OCI-LY7 (cell line): ENCODE measurements at regions not wholly inside any gene's neighbourhood (a gene's known extent, or its start where the extent isn't known, plus 50 kb on each side); places are given as distances from the start of the nearest gene placed in this dataset.
"Not testable (repeated sequence)": the region's sequence is repeated elsewhere in the genome, so short reads cannot be mapped to it uniquely, and the experiment has no call there.

ENCODE experiments used
- BruUV-seq: library from RNA; stranded (reverse); fragments of 400-500 nt; replicated peaks from 2 replicates; lab custom pipeline; 2021; lab: Mats Ljungman, UMichigan
- CTCF ChIA-PET: fragments of 300-600 bp; sonication (Branson Sonifier 250); formaldehyde crosslinking; loops from one replicate; lab custom pipeline; 2022; ENCODE audit warnings: antibody characterized with exemption; ENCODE audit not compliant: unreplicated experiment; lab: Charles Lee
- POLR2A ChIA-PET: fragments of 300-600 bp; sonication (Branson Sonifier 250); formaldehyde crosslinking; loops from one replicate; lab custom pipeline; 2022; ENCODE audit warnings: antibody characterized with exemption; lab: Charles Lee
- DNase-seq: peaks from one replicate; pipeline ENCODE4 v3.0.0-alpha.2; 2015; ENCODE audit warnings: low spot score
- H2AFZ ChIP-seq: fragments of 200-600 bp; sonication (generic), shearing (Covaris generic); 2 replicates; pipeline ENCODE4 v1.6.1; 2014; ENCODE audit warnings: mild to moderate bottlenecking, antibody characterized with exemption, low read length, moderate library complexity
- H3K27ac ChIP-seq: fragments of 200-600 bp; sonication (generic); 2 replicates; pipeline ENCODE4 v1.5.1; 2014; ENCODE audit warnings: mixed run types, low read depth, mild to moderate bottlenecking, moderate library complexity, low read length, inconsistent platforms; ENCODE audit not compliant: poor library complexity, severe bottlenecking
- H3K36me3 ChIP-seq: fragments of 200-600 bp; sonication (generic); 2 replicates; pipeline ENCODE4 v1.6.1; 2014; ENCODE audit warnings: mild to moderate bottlenecking, antibody characterized with exemption, low read length, moderate library complexity, mixed read lengths; ENCODE audit not compliant: insufficient read depth
- H3K4me1 ChIP-seq: fragments of 200-600 bp; sonication (generic); 2 replicates; pipeline ENCODE4 v1.5.1; 2014; ENCODE audit warnings: mild to moderate bottlenecking, low read length; ENCODE audit not compliant: insufficient read depth, poor library complexity, severe bottlenecking
- H3K4me2 ChIP-seq: fragments of 200-600 bp; sonication (generic); 2 replicates; pipeline ENCODE4 v1.6.1; 2014; ENCODE audit warnings: mild to moderate bottlenecking, low read length
- H3K4me3 ChIP-seq: fragments of 200-600 bp; sonication (generic); 2 replicates; pipeline ENCODE4 v1.5.1; 2014; ENCODE audit warnings: mild to moderate bottlenecking, low read depth, low read length; ENCODE audit not compliant: poor library complexity, severe bottlenecking
- H3K79me2 ChIP-seq: fragments of 200-600 bp; sonication (generic); 2 replicates; pipeline ENCODE4 v1.6.1; 2016; ENCODE audit warnings: low read depth, mild to moderate bottlenecking, low read length, moderate library complexity, mixed read lengths; ENCODE audit not compliant: insufficient read depth
- H3K9me2 ChIP-seq: fragments of 200-600 bp; sonication (generic); 2 replicates; pipeline ENCODE4 v1.6.1; 2016; ENCODE audit warnings: mild to moderate bottlenecking, low read length, mixed read lengths; ENCODE audit not compliant: insufficient read depth
- H3K9me3 ChIP-seq: fragments of 200-600 bp; sonication (generic); 2 replicates; pipeline ENCODE4 v1.6.1; 2014; ENCODE audit warnings: mild to moderate bottlenecking, mixed run types, low read length, mixed read lengths
- H4K20me1 ChIP-seq: fragments of 200-600 bp; sonication (generic); 2 replicates; pipeline ENCODE4 v1.6.1; 2014; ENCODE audit warnings: mild to moderate bottlenecking, antibody characterized with exemption, low read length, moderate library complexity, mixed read lengths; ENCODE audit not compliant: insufficient read depth
- CTCF ChIP-seq: fragments of 200-600 bp; sonication (generic); conservative IDR thresholded peaks from 2 replicates; pipeline ENCODE4 v1.5.1; 2014; ENCODE audit warnings: mild to moderate bottlenecking, antibody characterized with exemption, low read length, moderate library complexity, mixed read lengths
- EZH2phosphoT487 ChIP-seq: fragments of 200-600 bp; sonication (generic); IDR thresholded peaks from 2 replicates; pipeline ENCODE4 v1.6.1; 2018; ENCODE audit warnings: low read depth, borderline replicate concordance, mild to moderate bottlenecking, mixed run types, antibody characterized with exemption, low read length, moderate library complexity, mixed read lengths
- intact Hi-C: fragments of 100-400 bp; cut with micrococcal nuclease; formaldehyde crosslinking; loops from one replicate; pipeline ENCODE4 v1.10.0; 2022; ENCODE audit not compliant: unreplicated experiment

GRCh38 chr7:120079704-120080103 is 193.3 kb upstream of the KCND2 start:
- BruUV-seq = no TSS peak
- TF ChIP-seq CTCF = no peak
- no peak overlapping the region for H3K27ac ChIP-seq
- no peak overlapping the region for H2AFZ ChIP-seq
- DNase-seq = no peak
- no peak overlapping the region for H3K4me3 ChIP-seq
- H3K79me2 ChIP-seq = no peaks in the 10 kb centered on the region
- H4K20me1 ChIP-seq = no peaks in the 10 kb centered on the region
- intact Hi-C loops = no loop called here
- CTCF ChIA-PET = no interaction called here
- no peaks in the 10 kb centered on the region for H3K9me2 ChIP-seq
- POLR2A ChIA-PET = no interaction called here
- H3K36me3 ChIP-seq = no peaks in the 10 kb centered on the region
- H3K4me1 ChIP-seq = no peaks in the 10 kb centered on the region
- H3K9me3 ChIP-seq = no peaks in the 10 kb centered on the region
- no peak overlapping the region for H3K4me2 ChIP-seq

- H3K4me1 ChIP-seq, H3K4me3 ChIP-seq, H3K4me2 ChIP-seq, H3K27ac ChIP-seq, H3K36me3 ChIP-seq, POLR2A ChIA-PET, CTCF ChIA-PET, H3K9me3 ChIP-seq, H3K79me2 ChIP-seq, BruUV-seq, H2AFZ ChIP-seq, DNase-seq, H3K9me2 ChIP-seq, H4K20me1 ChIP-seq, intact Hi-C loops: not testable (repeated sequence)
Observed at GRCh38 chr7:120086468-120086867, 186.5 kb upstream of the KCND2 start.

- Histone ChIP-seq H3K9me3 (no peaks in the 10 kb centered on the region), H3K4me1 (no peaks in the 10 kb centered on the region), H3K9me2 (no peaks in the 10 kb centered on the region), H3K79me2 (no peaks in the 10 kb centered on the region), H3K4me3 (no peak overlapping the region), H3K27ac (no peak overlapping the region), H2AFZ (no peak overlapping the region), H3K4me2 (no peak overlapping the region), H4K20me1 (no peaks in the 10 kb centered on the region), H3K36me3 (no peaks in the 10 kb centered on the region)
- CTCF ChIA-PET = no interaction called here
- POLR2A ChIA-PET = interaction anchor here (0.7 kb wide), 1 partner anchor 27 kb away, joined by 4 read pairs; no protein-coding TSS in a partner anchor
- no TSS peak for BruUV-seq
- intact Hi-C loops = no loop called here
- DNase-seq = no peak
- TF ChIP-seq EZH2phosphoT487 (no peak), CTCF (no peak)
Observed at GRCh38 chr7:120089968-120090367, 183.0 kb upstream of the KCND2 start.
